ENCODE measurements at regions not wholly inside any gene's neighbourhood (a gene's known extent, or its start where the extent isn't known, plus 50 kb on each side); places are given as distances from the start of the nearest gene placed in this dataset.
A peak's percentile ranks its signal among the peaks of the same experiment; 100 is the strongest.

DNA sequence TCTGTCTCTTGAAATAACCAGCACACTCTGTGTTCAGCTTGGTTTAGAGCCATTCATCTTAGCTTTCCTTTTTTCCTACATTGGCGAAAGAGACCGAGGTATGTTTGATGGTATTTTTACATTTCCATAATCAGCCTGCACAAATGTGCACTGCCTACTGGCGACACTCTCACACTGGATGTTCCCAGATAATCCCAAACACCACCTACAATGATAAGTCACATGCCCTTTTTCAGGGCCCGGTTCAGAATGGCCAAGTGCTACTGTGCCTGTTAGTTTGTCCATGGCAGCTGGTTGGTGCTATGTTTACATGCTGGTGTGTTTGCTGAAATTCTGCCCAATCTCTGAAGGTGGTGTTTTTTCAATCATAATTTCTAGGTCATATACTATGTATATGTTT is 80.8 kb upstream of the NR3C2 start:
- no peaks in the 10 kb centered on the region for H3K4me1 ChIP-seq (ENCODE audit: control insufficient read depth in 3 of 3, insufficient read depth in 2 of 3, low read depth in 1 of 3, low read length in 2 of 3)
- no peak overlapping the region for H3K27ac ChIP-seq (ENCODE audit: low read depth in 1 of 3, low read length in 2 of 3)
- H3K36me3 ChIP-seq (ENCODE audit: control insufficient read depth in 3 of 3, insufficient read depth in 2 of 3, low read depth in 1 of 3, low read length in 3 of 3), result no peaks in the 10 kb centered on the region
- no peak for FAIRE-seq
- 84 to 89% (median 86%) methylated on average over 4 of the region's 4 CpGs for WGBS, 3 donors
- H3K4me3 ChIP-seq (ENCODE audit: low read depth in 1 of 3, low read length in 3 of 3), result no peak overlapping the region
- no peaks in the 10 kb centered on the region for H3K9me3 ChIP-seq (ENCODE audit: control insufficient read depth in 2 of 2, insufficient read depth in 1 of 2, low read depth in 1 of 2, low read length in 1 of 2)
- H3K27me3 ChIP-seq (ENCODE audit: control insufficient read depth in 3 of 3, insufficient read depth in 3 of 3, low read length in 3 of 3), result no peaks in the 10 kb centered on the region
- DNase-seq, result no peak

DNA sequence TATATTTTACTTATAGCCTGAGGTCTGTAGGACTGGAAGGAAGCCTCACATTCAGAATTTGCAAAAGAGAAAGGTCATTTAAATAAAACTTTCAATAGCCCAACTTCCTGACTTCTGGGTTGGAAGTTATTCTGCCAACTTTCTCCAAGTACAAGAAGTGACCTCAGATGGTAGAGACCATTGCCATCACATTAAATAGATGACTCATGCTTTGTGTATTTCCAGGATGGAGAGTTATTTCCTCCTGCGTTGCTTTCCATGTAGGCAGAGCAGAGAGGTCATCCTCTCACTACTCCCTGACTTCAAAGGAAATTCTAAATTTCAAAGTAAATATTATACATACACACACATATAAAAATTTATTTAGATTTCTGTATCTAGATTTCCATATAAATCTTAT is 73.0 kb upstream of the NR3C2 start:
- no peak for FAIRE-seq
- no peak overlapping the region for H3K4me3 ChIP-seq (ENCODE audit: low read depth in 1 of 3, low read length in 3 of 3)

DNA sequence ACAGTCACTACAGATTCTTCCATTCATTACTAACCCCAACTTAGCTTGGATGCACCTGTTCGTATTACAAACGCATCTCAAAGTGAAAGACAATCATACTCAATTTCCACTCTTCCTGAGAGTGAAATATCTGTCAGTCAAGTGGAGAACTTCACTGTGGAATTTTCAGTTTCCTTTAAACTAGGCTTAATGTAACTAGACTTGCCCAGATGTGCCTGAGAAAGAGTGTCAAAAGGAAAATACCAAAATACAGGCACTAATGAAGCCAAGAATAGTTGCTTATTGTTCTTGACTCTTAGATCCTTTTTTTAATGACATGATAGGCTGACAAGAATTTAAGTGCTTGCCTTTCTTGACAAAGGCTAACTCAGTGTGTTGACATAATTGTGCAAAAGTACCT is 72.4 kb upstream of the NR3C2 start:
- no peaks in the 10 kb centered on the region for H3K9me3 ChIP-seq (ENCODE audit: control insufficient read depth in 2 of 2, insufficient read depth in 1 of 2, low read depth in 1 of 2, low read length in 1 of 2)
- DNase-seq, result no peak
- no peak overlapping the region for H3K4me3 ChIP-seq (ENCODE audit: low read depth in 1 of 3, low read length in 3 of 3)
- H3K36me3 ChIP-seq (ENCODE audit: control insufficient read depth in 3 of 3, insufficient read depth in 2 of 3, low read depth in 1 of 3, low read length in 3 of 3), result no peaks in the 10 kb centered on the region
- H3K27me3 ChIP-seq (ENCODE audit: control insufficient read depth in 3 of 3, insufficient read depth in 3 of 3, low read length in 3 of 3), result no peaks in the 10 kb centered on the region
- no peaks in the 10 kb centered on the region for H3K4me1 ChIP-seq (ENCODE audit: control insufficient read depth in 3 of 3, insufficient read depth in 2 of 3, low read depth in 1 of 3, low read length in 2 of 3)
- no peak for FAIRE-seq
- no peak overlapping the region for H3K27ac ChIP-seq (ENCODE audit: low read depth in 1 of 3, low read length in 2 of 3)
- 83 to 91% (median 90%) methylated on average over 2 of the region's 2 CpGs for WGBS, 3 donors

More for the DNA sequence above, 73.0 kb upstream of the NR3C2 start:
- Histone ChIP-seq H3K4me1 (ENCODE audit: control insufficient read depth in 3 of 3, insufficient read depth in 2 of 3, low read depth in 1 of 3, low read length in 2 of 3) (no peaks in the 10 kb centered on the region), H3K9me3 (ENCODE audit: control insufficient read depth in 2 of 2, insufficient read depth in 1 of 2, low read depth in 1 of 2, low read length in 1 of 2) (no peaks in the 10 kb centered on the region), H3K27me3 (ENCODE audit: control insufficient read depth in 3 of 3, insufficient read depth in 3 of 3, low read length in 3 of 3) (no peaks in the 10 kb centered on the region), H3K27ac (ENCODE audit: low read depth in 1 of 3, low read length in 2 of 3) (no peak overlapping the region), H3K36me3 (ENCODE audit: control insufficient read depth in 3 of 3, insufficient read depth in 2 of 3, low read depth in 1 of 3, low read length in 3 of 3) (no peaks in the 10 kb centered on the region)
- DNase-seq, result peak in 1 of 2 donors; percentile 29
- 15 to 31% (median 31%) methylated on average over 1 of the region's 1 CpG for WGBS, 3 donors

DNA sequence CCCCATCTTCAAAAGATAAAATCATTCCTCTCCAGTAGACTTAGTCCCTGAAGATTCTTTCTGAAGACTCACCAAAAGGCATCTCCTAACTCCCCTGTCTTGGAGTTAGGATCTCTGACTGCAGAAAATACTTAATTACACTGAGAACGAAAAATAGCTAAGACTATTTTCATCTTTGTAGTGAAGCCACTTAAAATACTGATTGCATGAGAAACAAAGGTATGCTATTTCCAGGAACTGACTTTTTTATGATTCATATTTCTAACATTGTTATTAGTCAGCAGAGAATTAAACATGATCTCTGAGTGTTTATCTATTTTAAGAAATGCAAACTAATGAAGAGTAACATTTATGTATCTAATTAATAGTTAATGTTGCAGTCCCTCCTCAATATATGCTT is 71.8 kb upstream of the NR3C2 start:
- no peak for FAIRE-seq
- WGBS, 3 donors, result 69 to 76% (median 69%) methylated on average over 1 of the region's 1 CpG

DNA sequence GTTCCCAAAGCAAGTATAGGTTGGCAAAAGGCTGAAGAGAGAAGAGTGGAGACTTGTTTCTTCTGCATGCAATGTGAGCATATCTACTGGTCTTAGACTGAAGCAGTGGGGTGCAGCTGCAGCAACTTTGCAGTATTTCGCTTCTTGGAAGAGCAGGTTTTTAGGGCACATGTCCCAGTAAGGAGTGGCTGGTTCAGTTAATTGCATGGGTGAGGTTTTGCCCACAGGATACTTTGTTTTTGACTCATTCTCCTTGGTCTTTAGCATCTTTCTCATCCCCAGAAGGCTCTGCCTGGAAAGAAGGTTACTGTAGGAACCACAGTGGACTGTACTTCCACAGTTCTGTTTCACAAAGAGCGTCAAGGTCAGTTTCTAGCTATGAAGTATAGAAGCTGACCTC is 68.0 kb upstream of the NR3C2 start:
- whole genome bisulfite sequencing, 3 donors, result 84 to 90% (median 89%) methylated on average over 2 of the region's 2 CpGs
- no peak overlapping the region for H3K4me3 ChIP-seq (ENCODE audit: low read depth in 1 of 3, low read length in 3 of 3)
- no peaks in the 10 kb centered on the region for H3K27me3 ChIP-seq (ENCODE audit: control insufficient read depth in 3 of 3, insufficient read depth in 3 of 3, low read length in 3 of 3)
- H3K9me3 ChIP-seq (ENCODE audit: control insufficient read depth in 2 of 2, insufficient read depth in 1 of 2, low read depth in 1 of 2, low read length in 1 of 2), result no peaks in the 10 kb centered on the region
- FAIRE-seq (no peak), DNase-seq (no peak)
- no peak overlapping the region for H3K27ac ChIP-seq (ENCODE audit: low read depth in 1 of 3, low read length in 2 of 3)
- no peaks in the 10 kb centered on the region for H3K4me1 ChIP-seq (ENCODE audit: control insufficient read depth in 3 of 3, insufficient read depth in 2 of 3, low read depth in 1 of 3, low read length in 2 of 3)
- H3K36me3 ChIP-seq (ENCODE audit: control insufficient read depth in 3 of 3, insufficient read depth in 2 of 3, low read depth in 1 of 3, low read length in 3 of 3), result no peaks in the 10 kb centered on the region

More for the DNA sequence above, 71.8 kb upstream of the NR3C2 start:
- H3K4me1 ChIP-seq (ENCODE audit: control insufficient read depth in 3 of 3, insufficient read depth in 2 of 3, low read depth in 1 of 3, low read length in 2 of 3), result no peaks in the 10 kb centered on the region
- H3K27ac ChIP-seq (ENCODE audit: low read depth in 1 of 3, low read length in 2 of 3), result no peak overlapping the region
- no peak overlapping the region for H3K4me3 ChIP-seq (ENCODE audit: low read depth in 1 of 3, low read length in 3 of 3)
- H3K27me3 ChIP-seq (ENCODE audit: control insufficient read depth in 3 of 3, insufficient read depth in 3 of 3, low read length in 3 of 3), result no peaks in the 10 kb centered on the region
- no peaks in the 10 kb centered on the region for H3K36me3 ChIP-seq (ENCODE audit: control insufficient read depth in 3 of 3, insufficient read depth in 2 of 3, low read depth in 1 of 3, low read length in 3 of 3)
- DNase-seq, result no peak
- H3K9me3 ChIP-seq (ENCODE audit: control insufficient read depth in 2 of 2, insufficient read depth in 1 of 2, low read depth in 1 of 2, low read length in 1 of 2), result no peaks in the 10 kb centered on the region

DNA sequence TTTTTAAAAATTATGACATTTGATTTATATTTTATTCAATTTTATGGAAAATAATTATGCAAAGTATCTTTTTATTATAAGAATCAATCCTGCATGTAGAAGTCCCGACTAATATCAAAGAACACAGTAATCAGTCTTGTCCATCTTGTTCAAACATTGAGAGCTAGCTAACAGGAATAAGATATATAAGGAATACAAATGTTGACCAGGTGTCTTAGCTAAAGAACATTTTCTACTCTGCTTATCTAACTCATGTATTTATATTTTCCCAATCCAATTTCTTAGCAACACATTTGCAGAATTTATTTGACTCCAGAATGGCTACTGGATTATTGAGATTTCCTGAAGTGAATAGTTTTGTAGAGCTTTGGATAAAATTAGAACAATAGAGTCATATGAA is 61.5 kb upstream of the NR3C2 start:
- no peaks in the 10 kb centered on the region for H3K27me3 ChIP-seq (ENCODE audit: control insufficient read depth in 3 of 3, insufficient read depth in 3 of 3, low read length in 3 of 3)
- H3K4me1 ChIP-seq (ENCODE audit: control insufficient read depth in 3 of 3, insufficient read depth in 2 of 3, low read depth in 1 of 3, low read length in 2 of 3), result no peaks in the 10 kb centered on the region
- H3K27ac ChIP-seq (ENCODE audit: low read depth in 1 of 3, low read length in 2 of 3), result no peak overlapping the region
- H3K9me3 ChIP-seq (ENCODE audit: control insufficient read depth in 2 of 2, insufficient read depth in 1 of 2, low read depth in 1 of 2, low read length in 1 of 2), result no peaks in the 10 kb centered on the region
- DNase-seq, result no peak
- WGBS, 3 donors, result 3 to 54% (median 5%) methylated on average over 1 of the region's 1 CpG
- H3K4me3 ChIP-seq (ENCODE audit: low read depth in 1 of 3, low read length in 3 of 3), result no peak overlapping the region
- no peak for FAIRE-seq
- H3K36me3 ChIP-seq (ENCODE audit: control insufficient read depth in 3 of 3, insufficient read depth in 2 of 3, low read depth in 1 of 3, low read length in 3 of 3), result no peaks in the 10 kb centered on the region

DNA sequence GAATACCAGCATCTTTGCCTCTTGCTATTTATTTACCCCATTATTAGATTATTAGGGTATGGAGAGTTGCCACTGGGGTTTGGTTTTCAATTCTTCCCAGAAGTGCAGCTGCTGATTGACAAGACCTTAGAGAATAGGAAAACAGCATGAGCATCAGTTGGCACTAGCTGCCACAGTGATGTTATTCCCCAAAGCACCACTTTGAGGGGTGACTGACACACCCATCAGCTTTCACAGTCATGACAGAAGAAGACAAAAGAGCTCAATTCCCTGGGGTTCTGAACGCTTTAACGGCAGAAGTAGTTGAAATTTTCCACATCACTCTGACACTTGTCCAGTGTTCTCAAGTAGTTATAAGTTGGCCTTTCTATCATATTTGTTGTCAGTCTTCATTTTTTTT is 55.0 kb upstream of the NR3C2 start:
- Histone ChIP-seq H3K27me3 (ENCODE audit: control insufficient read depth in 3 of 3, insufficient read depth in 3 of 3, low read length in 3 of 3) (no peaks in the 10 kb centered on the region), H3K4me3 (ENCODE audit: low read depth in 1 of 3, low read length in 3 of 3) (no peak overlapping the region), H3K4me1 (ENCODE audit: control insufficient read depth in 3 of 3, insufficient read depth in 2 of 3, low read depth in 1 of 3, low read length in 2 of 3) (no peaks in the 10 kb centered on the region), H3K9me3 (ENCODE audit: control insufficient read depth in 2 of 2, insufficient read depth in 1 of 2, low read depth in 1 of 2, low read length in 1 of 2) (no peaks in the 10 kb centered on the region), H3K36me3 (ENCODE audit: control insufficient read depth in 3 of 3, insufficient read depth in 2 of 3, low read depth in 1 of 3, low read length in 3 of 3) (no peaks in the 10 kb centered on the region), H3K27ac (ENCODE audit: low read depth in 1 of 3, low read length in 2 of 3) (no peak overlapping the region)
- DNase-seq (no peak), FAIRE-seq (no peak)
- WGBS, 3 donors, result 81 to 82% (median 81%) methylated on average over 2 of the region's 2 CpGs

DNA sequence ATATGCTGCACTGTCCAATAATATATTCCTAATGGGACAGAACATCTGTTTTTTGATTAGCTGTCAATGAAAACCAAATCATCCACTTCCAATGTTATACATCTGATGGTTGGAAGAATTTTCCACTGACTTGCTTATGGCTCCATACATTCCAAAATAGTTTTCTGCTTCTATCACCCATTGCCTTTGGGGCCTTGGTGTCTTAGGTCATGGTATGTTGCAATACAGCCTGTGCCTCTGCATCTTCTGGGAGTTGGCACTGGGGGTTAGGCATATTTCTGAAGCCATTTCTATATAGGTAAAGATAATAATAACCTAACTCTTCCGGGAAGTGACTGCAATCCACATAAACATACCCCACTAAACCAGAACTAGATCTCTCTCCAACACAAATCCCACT is 53.2 kb upstream of the NR3C2 start:
- H3K4me3 ChIP-seq (ENCODE audit: low read depth in 1 of 3, low read length in 3 of 3), result no peak overlapping the region
- DNase-seq (no peak), FAIRE-seq (no peak)
- H3K9me3 ChIP-seq (ENCODE audit: control insufficient read depth in 2 of 2, insufficient read depth in 1 of 2, low read depth in 1 of 2, low read length in 1 of 2), result no peaks in the 10 kb centered on the region
- no peaks in the 10 kb centered on the region for H3K36me3 ChIP-seq (ENCODE audit: control insufficient read depth in 3 of 3, insufficient read depth in 2 of 3, low read depth in 1 of 3, low read length in 3 of 3)
- WGBS, 3 donors, result 91 to 100% (median 95%) methylated on average over 1 of the region's 1 CpG
- no peaks in the 10 kb centered on the region for H3K27me3 ChIP-seq (ENCODE audit: control insufficient read depth in 3 of 3, insufficient read depth in 3 of 3, low read length in 3 of 3)
- no peak overlapping the region for H3K27ac ChIP-seq (ENCODE audit: low read depth in 1 of 3, low read length in 2 of 3)
- no peaks in the 10 kb centered on the region for H3K4me1 ChIP-seq (ENCODE audit: control insufficient read depth in 3 of 3, insufficient read depth in 2 of 3, low read depth in 1 of 3, low read length in 2 of 3)
